ENCODE measurements at regions not wholly inside any gene's neighbourhood (a gene's known extent, or its start where the extent isn't known, plus 50 kb on each side); places are given as distances from the start of the nearest gene placed in this dataset.

DNA sequence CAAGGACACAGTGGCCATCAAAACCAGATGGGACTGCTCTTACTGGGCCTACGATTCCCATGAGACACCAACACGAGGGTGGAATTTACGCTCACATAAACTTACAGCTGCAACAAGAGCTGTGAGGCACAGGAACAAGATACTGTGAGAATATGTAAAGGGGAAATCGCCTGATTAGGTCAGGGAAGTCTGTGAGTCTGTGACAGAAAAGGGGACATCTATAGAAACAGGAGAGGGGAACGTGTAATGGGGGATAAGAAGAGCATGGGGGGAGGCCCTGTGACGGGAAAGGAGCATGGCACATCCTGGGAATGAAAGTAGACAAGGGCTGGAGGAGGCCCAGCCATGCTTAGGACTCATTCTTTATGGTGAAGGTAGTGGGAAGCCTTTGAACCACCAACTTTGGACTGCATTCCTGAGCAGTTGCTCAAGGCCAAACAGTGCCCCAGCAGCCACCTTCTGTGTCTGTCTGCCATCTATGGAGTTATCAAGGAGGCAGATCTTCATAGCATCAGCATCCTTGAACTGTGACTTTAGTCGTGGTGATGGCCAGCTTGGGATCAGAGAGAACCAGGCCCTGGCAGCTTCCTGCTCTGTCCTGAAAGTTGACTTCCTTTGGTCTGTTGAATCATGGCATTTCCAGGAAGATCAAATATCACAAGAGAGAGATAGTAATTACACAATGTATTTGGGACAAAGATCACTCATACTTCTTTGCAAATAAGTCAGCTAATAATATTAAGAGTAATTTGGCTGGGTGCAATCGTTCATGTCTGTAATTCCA, 87.9 kb upstream of the FAM169A start:
- no peak for DNase-seq

DNA sequence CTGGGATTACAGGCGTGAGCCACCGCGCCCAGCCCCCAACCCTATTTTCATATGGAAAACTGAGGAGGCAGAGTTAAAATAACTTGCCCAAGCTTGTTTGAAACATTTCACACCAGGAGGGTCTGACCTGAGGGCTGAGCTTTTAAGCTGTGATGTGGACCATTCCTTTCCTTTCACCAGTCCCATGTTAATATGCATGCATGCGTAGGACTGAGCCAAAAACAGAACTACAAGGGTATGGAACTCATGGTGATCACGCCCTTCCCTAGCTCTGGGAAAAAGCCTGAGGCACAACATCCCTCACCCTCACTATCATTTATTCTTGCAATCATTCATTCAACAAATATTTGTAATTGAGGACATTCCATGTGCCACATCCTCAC, 87.4 kb upstream of the FAM169A start:
- DNase-seq, result no peak

DNA sequence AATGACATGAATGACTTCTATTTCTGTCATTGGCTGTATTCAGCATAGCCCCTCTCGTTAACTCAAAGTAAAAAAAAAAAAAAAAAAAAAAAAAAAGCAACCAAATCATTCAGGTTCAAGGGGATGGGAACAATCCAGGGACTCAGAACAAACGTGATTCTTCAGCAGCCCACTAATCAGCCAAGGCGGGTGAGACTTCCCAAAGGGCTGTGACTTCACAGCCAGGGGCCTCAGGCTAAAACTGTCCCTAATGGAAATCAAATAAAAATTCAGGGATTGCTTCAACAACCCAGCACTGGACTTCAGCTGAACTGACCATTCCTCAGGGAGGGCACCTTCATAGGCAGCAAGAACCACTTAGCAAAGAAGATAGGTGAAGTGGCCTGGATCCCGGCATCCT, 86.2 kb upstream of the FAM169A start:
- no peak for DNase-seq

DNA sequence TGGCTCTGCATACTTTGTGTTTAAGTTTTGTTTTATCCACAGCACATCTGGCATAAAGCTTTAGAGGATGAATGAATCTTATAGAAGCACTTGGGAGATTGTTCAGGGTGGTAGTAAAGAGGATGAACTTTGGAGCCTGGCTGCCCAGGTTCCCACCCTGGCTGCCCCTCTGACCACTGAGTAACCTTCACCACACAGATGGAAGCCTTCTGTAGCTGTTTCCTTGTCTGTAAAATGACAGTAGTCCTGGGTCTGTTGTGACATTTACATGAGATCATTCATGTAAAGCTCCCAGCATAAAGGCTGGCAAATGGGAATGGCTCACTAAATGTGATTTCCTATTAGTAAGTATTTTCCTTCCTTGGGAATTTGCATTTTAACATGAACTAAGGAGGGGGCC, 85.7 kb upstream of the FAM169A start:
- DNase-seq, result no peak

DNA sequence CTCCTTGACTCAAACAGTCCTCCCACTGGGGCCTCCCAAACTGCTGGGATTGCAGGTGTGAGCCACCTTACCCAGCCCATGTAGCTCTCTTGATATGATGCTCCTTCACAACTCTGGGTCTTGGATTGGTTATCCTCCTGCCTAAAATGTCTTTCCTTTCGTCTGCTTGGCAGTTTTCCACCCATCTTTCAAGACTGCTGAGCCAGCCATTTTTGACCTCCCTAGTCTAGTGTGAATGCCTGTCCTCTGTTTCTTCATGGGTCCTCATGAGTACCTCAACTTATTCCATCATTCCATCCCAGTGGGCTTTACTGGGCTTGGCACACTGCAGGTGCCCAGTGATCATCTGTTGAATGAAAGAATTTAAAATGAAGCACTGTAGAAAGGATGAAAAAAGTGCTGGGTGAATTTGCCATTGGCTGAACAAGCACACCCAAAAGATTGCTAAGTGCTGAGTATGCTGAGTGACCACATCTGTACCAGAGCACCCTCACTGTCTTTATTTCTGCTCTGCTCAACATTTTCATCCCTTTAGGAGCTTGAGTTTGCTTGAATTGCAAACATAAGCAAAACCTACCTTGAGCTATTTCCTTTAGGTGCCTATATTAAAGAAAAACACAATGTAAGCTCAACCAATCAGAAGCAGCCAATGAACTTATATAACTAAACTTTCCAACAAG, 84.8 kb upstream of the FAM169A start:
- no peak for DNase-seq

DNA sequence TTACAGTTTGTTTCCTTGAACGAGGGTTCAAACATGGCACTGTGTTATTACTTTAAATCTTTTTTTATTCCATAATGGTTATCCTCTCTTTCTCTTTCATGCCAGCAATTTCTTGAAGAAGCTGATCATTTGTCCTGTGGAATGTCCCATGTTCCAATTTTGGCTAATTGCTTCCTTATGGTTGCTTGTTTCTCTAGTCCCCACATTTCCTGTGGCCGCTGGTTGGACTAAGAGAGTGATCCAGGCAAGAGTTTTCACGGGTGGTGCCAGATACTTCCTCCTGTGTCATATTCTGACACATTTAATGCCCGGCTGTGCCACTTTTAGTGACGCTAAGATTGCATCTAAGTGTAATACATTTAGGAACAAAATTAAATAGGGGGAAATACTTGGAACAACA, 83.8 kb upstream of the FAM169A start:
- DNase-seq, result no peak

DNA sequence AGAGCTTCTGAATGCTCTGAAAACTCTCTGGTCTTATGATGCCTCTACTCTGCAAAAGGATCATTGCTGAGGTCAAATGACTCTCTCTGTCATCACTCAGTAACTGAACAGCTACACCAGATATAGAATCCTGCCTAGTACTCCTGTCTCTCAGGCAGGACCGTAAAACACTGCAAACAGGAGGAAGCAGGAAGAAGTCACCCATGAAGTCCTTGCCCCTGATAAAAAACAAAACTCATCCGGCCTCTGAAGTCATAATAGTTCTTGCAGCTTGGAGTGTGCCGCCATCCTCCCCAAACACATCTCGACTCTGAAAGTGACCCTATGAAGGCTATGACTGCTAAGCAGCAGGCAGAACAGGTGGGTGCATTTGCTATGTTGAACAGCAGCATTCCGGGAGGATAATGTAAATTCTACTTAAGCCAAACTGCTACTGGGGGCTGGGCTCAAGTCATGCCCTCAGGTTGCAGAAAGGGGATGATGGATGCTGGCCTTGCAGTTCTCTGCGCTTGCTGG, 81.9 kb upstream of the FAM169A start:
- DNase-seq, result no peak

DNA sequence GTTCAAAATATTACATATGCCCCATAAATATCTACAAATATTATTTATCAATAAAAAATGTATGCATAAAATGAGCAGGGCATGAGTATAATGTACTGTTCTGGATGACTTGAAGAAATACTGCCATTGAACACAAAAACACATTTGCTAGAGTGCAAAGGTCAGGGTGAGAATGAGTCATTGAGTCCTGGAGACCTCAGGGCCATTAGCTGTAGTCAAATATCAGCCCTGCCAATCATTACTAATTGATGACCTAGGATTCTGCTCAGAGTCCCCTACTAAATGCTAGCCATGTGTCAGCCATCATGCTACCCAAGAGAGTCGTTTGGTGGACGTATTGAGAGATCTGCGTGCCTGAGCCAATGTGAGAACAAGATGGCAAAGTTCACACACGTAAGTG, 80.3 kb upstream of the FAM169A start:
- no peak for DNase-seq

DNA sequence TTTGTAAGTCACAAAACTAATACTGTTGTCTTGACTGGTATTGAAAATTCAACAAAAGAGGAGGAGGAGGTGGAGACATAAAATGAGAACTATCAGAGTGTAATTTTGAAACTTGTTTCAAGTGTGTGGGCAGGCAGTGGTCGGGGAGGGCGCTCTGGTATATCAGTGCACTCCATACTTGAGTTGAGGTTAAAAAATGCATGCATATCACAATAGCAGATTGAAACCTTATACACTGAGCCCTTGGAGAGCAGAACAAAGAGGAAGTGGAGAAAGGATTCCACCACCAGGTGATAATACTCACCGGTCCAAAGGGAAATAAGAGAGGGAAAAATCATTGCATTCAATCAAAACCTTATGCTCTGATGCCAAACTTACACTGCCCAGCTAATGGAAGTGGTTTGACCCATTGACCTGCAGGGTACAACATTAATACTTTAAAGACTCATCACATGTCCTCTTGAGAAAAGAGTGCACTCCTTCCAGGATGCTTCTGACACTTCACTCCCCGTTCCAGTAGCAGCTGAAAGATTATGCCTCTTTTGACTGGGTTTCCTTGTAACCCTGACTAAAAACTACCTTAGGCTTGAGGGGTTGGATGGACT, 79.5 kb upstream of the FAM169A start:
- no peak for DNase-seq

DNA sequence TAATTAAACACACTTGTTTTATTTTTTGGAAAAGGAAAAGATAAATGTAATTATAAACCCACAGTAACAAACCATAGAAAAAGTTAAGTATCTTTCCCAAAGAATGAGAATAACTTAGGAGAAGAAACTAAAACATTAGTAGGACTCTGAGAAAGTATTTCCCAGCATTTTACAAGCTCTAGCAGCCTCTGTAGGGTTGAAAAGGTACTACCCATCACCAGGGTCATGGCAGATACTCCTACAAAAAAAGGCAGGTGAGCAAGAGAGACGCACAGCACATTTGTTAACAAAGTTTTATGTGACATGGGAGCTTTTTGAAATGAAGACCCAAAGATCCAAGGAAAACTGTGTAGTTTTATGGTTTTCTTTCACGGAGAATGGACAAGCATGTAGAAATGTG, 77.7 kb upstream of the FAM169A start:
- no peak for DNase-seq

DNA sequence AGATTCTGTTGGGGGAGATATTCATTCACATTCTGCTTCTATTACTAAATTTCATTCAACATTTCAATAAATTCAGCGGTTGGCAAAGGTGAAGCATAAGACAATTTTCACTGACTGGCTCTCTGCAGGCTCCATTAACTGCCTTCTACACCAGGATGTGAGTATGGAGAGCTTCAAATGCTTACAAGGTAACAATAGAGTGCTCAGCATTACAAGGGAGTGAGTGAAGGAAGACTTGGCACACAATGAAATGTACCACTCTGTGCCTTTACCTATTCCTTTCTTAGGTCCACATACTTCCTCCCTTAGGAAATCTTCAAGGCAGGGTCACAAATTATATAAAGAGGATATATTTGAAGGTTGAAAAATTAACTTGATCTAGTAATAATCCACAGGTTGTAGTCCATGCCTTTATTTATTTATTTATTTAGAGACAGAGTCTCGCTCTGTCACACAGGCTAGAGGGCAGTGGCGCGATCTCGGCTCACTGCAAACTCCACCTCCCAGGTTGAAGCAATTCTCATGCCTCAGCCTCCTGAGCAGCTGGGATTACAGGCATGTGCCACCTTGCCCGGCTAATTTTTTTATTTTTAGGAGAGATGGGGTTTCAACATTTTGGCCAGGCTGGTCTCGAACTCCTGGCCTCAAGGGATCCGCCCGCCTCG, 76.6 kb upstream of the FAM169A start:
- no peak for DNase-seq

DNA sequence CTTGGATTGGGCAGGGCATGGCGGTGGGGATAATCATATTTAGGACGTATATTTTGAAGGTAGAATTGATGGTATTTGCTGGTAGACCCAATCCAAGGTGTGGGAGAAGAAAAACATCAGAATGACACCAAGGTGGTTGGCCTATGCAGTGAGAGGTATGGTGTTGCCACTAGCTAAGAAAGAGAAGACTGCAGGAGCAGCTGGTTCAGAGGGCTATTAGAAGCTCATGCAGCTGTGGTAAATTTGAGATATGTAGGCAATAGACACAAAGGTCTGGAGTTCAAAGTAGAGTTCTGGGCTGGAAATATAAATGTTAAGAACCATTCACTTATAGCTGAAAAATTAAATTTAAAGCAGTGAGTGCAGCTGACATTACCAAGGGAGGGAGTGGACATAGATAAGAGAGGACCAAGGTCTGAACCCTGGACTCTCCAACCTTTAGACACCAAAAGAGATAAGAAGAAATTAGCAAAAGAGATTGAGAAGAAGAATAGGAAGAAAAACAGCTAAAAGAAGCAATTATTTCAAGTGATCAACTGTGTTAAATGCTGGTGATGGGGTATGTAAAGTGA, 74.7 kb upstream of the FAM169A start:
- no peak for DNase-seq

DNA sequence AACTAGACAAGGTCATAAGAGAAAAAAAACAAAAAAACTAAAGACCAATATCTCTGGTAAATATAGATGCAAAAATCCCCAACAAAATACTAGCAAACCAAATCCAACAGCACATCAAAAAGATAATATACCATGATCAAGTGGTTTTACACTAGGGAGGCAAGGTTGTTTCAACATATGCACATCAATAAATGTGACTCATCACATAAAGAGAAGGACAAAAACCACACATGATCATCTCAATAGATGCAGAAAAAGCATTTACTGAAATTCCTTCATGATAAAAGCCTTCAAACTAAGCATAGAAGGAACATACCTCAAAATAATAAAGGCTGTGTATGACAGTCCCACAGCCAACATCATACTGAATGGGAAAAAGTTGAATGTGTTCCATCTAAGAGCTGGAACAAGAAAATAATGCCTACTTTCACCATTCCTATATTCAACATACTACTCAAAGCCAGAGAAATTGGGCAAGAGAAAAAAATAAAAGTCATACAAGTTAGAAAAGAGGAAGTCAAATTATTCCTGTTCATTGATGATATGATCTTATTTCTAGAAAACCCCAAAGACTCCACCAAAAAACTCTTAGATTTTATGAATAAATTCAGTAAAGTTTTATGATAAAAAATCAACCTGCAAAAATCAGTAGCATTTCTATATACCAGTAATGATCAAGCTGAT, 72.2 kb upstream of the FAM169A start:
- no peak for DNase-seq

DNA sequence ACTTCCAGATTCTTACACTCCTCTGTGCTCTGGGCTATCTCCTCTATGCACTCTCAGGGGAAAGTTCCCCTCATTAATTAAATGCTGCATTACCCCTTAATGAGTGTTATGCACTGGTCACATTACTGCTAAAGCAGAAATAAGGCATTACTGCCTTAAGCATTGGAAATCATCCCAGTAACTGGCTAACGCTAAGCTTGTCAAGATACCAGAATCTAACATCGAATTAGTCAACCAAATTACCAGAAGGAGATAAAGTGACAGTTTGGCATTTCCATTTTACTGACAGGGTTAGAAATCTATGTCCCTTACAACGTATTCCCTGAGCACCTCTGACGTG, 69.5 kb upstream of the FAM169A start:
- DNase-seq, result no peak

DNA sequence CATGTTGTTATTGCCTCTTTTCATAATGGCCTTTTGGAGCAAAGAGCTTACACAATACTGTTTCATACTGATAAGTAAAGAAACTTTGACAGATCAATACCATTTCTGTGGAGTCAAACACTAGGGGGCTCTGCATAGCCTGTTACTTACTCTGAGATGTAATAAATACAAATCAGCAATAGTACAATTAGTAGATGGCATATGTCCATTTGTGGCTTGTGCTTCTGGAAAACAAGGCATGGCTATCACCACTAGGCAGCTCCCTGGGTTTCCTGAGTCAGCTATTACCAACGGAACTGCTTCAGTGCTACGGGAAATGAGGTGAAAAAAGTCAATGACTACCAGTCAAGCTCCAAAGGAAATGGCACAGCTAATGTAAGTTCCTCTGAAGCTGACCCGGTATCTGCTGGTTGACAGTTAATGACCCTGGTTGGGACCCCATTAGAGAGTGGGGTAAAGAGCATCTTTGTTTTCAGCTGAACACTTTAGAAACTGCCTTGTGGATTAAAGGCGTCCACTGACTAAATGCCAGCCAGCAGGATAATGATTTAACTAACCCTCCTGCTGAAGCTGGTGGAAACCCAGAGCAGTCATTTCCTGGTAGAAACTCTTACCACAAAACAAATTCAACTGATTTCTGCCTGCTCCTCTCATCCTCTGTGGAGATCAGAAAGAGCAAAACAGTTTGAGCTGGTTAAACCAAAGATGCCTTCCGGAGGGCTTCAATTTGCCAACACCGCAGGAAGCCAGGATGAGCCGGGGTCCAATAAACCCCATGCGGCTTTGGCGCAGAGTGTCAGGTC, 69.0 kb upstream of the FAM169A start:
- DNase-seq, result no peak

DNA sequence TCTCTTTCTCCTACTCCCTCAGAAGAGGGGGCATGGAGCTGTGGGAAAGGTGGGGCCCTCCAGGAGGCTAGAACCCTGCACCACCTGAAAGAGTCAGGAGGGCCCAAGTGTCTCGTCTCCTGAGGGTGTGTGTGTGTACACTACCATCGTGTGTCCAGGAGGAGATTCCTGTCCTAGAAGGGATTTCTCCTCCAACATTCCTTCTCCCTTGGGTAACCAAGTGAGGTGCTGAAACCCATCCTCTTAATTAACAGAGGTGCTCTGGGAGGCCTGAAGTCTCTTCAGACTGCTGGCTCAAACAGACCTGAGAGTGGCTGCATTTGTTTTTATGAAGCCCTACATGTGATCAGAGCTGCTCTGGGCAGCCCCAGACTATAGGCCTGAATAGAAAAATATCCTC, 61.1 kb upstream of the FAM169A start:
- no peak for DNase-seq

DNA sequence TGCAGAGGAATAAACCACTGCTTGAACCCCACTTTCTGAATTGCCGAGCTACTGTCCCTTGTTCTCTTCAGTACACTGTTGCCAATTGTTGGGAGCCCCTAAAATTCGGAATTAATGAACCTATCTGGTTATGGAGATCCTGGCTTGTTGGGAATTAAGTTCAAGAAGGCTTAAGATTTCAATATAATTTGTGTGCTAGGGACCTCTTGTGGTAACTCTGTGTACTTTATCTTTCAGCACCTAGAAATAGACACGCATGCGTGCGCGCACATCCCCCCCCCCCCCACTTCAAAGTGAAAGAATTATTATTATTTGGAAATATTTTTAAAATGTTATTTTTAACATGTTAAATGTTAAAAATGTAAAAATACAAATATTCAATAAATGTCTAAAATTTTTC, 53.3 kb upstream of the FAM169A start:
- peak; percentile 69 for DNase-seq

DNA sequence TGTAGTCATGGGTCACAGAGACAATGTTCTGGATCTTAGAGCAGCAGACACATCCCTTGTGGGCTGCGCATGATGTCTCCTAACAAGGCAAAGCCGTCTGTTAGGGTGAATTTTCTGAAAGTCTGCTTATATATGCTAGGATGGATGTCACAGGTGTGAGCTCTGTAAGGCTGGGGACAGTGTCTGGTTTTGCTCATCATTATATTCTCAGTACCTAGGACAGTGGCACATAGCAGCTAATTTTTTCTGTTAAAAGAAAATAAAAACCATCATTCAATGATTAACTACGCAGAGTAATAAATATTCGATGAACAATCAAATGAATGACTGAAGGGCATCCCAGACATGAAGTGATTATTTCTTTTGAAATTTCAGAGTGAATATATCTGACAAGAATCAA, 52.9 kb upstream of the FAM169A start:
- DNase-seq, result no peak

DNA sequence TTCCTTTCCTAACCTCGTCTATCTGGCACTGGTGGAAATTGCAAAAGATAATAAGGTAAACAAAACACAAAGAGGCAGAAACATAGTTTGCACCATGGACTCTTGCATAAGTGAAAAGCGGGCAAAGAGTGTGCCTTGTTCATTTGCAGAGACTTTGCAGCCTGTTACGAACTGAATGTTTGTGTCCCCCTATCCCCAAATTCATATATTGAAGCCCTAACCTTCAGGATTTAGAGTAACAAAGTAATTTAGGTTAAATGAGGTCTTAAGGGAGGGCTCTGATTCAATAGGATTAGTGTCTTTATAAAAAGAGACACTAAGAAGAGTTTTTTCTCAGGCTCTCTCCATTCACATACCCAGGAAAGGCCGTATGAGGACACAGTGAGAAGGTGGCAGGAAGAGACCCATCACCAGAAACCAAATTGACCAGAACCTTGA, 52.1 kb upstream of the FAM169A start:
- DNase-seq, result no peak

DNA sequence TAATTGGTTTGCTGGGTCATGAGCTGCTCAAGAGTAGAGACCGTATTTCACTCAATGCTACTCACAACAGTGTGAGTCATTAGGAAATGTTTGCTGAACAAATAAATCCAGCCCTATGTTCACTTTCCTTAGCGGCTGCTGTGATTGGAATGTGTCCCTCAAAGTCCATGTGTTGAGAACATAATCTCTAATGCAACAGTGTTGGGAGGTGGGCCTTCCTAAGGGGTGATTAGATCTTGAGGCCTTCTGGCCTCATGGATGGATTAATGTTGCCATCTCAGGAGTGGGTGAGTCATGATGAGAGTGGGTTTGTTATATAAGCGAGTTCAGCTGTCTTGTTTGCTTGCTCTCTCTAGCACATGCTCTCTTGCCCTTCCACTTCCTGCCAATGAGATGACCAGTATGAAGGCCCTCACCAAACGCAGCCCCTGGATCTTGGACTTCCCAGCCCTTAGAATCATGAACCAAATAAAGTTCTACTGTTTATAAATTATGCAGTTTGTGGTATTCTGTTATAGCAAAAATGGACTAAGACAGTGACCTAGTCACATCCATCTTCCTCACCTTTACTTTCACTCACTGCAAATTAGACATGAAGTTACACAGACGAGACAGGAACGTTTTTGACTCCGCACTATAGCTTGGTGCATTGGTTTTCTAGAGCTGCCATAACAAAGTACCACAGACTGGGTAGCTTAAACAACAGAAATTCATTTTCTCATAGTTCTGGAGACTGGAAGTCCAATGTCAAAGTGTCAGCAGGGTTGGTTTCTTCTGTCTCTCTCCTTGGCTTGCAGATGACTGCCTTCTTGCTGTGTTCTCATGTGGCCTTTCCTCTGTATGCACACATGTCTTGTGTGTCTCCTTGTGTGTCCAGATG, 50.9 kb upstream of the FAM169A start:
- no peak for DNase-seq

All from midbrain (tissue), 1 donor.